HEK293 (cell line): ENCODE measurements at regions not wholly inside any gene's neighbourhood (a gene's known extent, or its start where the extent isn't known, plus 50 kb on each side); places are given as distances from the start of the nearest gene placed in this dataset.

ENCODE experiments used
- CTCF ChIA-PET: fragments of 350-600 bp; formaldehyde crosslinking; extraction: SDS; loops from one replicate; lab custom pipeline; 2021; ENCODE audit warnings: antibody characterized with exemption; lab: Yijun Ruan, JAX
- POLR2A ChIA-PET: fragments of 300-600 bp; formaldehyde crosslinking; extraction: SDS; loops from one replicate; lab custom pipeline; 2020; ENCODE audit warnings: antibody characterized with exemption, inconsistent platforms; lab: Yijun Ruan, JAX
- H3K27ac ChIP-seq: fragments of 200-500 bp; sonication (Bioruptor generic); 2 replicates; pipeline ENCODE4 v1.5.1; 2014; ENCODE audit warnings: low read depth, low read length, control low read depth, inconsistent platforms; ENCODE audit errors: extremely low read depth
- H3K36me3 ChIP-seq, 2 experiments: fragments of 200-500 bp in 1 of 2; sonication (Bioruptor generic) in 1 of 2; 1 replicate in 1 of 2; 2 replicates in 1 of 2; pipeline ENCODE4 v1.5.1; 2014 to 2017; ENCODE audit warnings: inconsistent platforms in 2 of 2, low read length in 2 of 2; ENCODE audit not compliant: control insufficient read depth in 2 of 2, insufficient read depth in 1 of 2
- H3K4me1 ChIP-seq: fragments of 200-500 bp; sonication (Bioruptor generic); 2 replicates; pipeline ENCODE4 v1.5.1; 2014; ENCODE audit warnings: mild to moderate bottlenecking, low read length, inconsistent platforms; ENCODE audit not compliant: control insufficient read depth, insufficient read depth
- H3K4me3 ChIP-seq: 2 replicates; pipeline ENCODE4 v1.5.1; 2011; ENCODE audit warnings: low read depth, mild to moderate bottlenecking, control low read depth, low read length, moderate library complexity
- H3K9me3 ChIP-seq: fragments of 200-500 bp; sonication (Bioruptor generic); 2 replicates; pipeline ENCODE4 v1.5.1; 2014; ENCODE audit warnings: low read depth, low read length, inconsistent platforms; ENCODE audit not compliant: control insufficient read depth, insufficient read depth
- GLI2 ChIP-seq: fragments of 450-650 bp; formaldehyde crosslinking; IDR thresholded peaks from 2 replicates; pipeline ENCODE4; 2017; ENCODE audit warnings: missing biosample characterization, missing genetic modification characterization, low read depth, borderline replicate concordance
- GLIS2 ChIP-seq: fragments of 450-650 bp; formaldehyde crosslinking; IDR thresholded peaks from 2 replicates; pipeline ENCODE4 v1.5.1; 2016; ENCODE audit warnings: missing biosample characterization, missing genetic modification characterization
- KLF17 ChIP-seq: fragments of 450-650 bp; formaldehyde crosslinking; IDR thresholded peaks from 2 replicates; pipeline ENCODE4 v1.5.1; 2016; ENCODE audit warnings: missing biosample characterization, missing genetic modification characterization
- ZIC2 ChIP-seq: fragments of 450-650 bp; formaldehyde crosslinking; IDR thresholded peaks from 2 replicates; pipeline ENCODE4 v1.5.1; 2016; ENCODE audit warnings: missing biosample characterization, missing genetic modification characterization
- ZNF266 ChIP-seq: fragments of 450-650 bp; formaldehyde crosslinking; IDR thresholded peaks from 2 replicates; pipeline ENCODE4 v1.5.1; 2016; ENCODE audit warnings: missing biosample characterization, missing genetic modification characterization, low read depth
- ZNF416 ChIP-seq: fragments of 450-650 bp; formaldehyde crosslinking; IDR thresholded peaks from 2 replicates; pipeline ENCODE4 v1.5.1; 2016; ENCODE audit warnings: missing biosample characterization, missing genetic modification characterization
- ZNF48 ChIP-seq: fragments of 450-650 bp; formaldehyde crosslinking; IDR thresholded peaks from 2 replicates; pipeline ENCODE4 v1.5.1; 2016; ENCODE audit warnings: missing biosample characterization, missing genetic modification characterization
- ZNF488 ChIP-seq: fragments of 450-650 bp; formaldehyde crosslinking; IDR thresholded peaks from 2 replicates; pipeline ENCODE4 v1.5.1; 2016; ENCODE audit warnings: missing biosample characterization, missing genetic modification characterization
- ZNF513 ChIP-seq: fragments of 450-650 bp; IDR thresholded peaks from 2 replicates; pipeline ENCODE4 v1.5.1; 2018; ENCODE audit warnings: missing biosample characterization, missing genetic modification characterization
- ZNF585B ChIP-seq: fragments of 450-650 bp; formaldehyde crosslinking; IDR thresholded peaks from 2 replicates; pipeline ENCODE4 v1.5.1; 2016; ENCODE audit warnings: missing biosample characterization, missing genetic modification characterization
- ZNF600 ChIP-seq: fragments of 450-650 bp; formaldehyde crosslinking; IDR thresholded peaks from 2 replicates; pipeline ENCODE4 v1.5.1; 2016; ENCODE audit warnings: missing biosample characterization, missing genetic modification characterization
- TF ChIP-seq, protein P1 (sequence below): fragments of 450-650 bp; formaldehyde crosslinking; IDR thresholded peaks from 2 replicates; pipeline ENCODE4 v1.5.1; 2016; ENCODE audit warnings: missing biosample characterization, missing genetic modification characterization
- TF ChIP-seq, protein P2 (sequence below): fragments of 450-650 bp; IDR thresholded peaks from 2 replicates; pipeline ENCODE4 v1.5.1; 2018; ENCODE audit warnings: missing biosample characterization, mild to moderate bottlenecking, missing genetic modification characterization
- TF ChIP-seq, protein P3 (sequence below): fragments of 450-650 bp; formaldehyde crosslinking; IDR thresholded peaks from 2 replicates; pipeline ENCODE4 v1.5.1; 2016; ENCODE audit warnings: missing biosample characterization, missing genetic modification characterization

- ChIA-PET CTCF (no interaction called here), POLR2A (no interaction called here)
- Histone ChIP-seq H3K4me1 (no peaks in the 10 kb centered on the region), H3K4me3 (no peak overlapping the region), H3K27ac (no peak overlapping the region), H3K9me3 (no peaks in the 10 kb centered on the region), H3K36me3 (no peaks in the 10 kb centered on the region)
- TF ChIP-seq ZNF585B (tag by site-specific recombination) = no peak
Measured at GRCh38 chr12:58356794-58357193, 415.4 kb downstream of the ATP23 start.

DNA sequence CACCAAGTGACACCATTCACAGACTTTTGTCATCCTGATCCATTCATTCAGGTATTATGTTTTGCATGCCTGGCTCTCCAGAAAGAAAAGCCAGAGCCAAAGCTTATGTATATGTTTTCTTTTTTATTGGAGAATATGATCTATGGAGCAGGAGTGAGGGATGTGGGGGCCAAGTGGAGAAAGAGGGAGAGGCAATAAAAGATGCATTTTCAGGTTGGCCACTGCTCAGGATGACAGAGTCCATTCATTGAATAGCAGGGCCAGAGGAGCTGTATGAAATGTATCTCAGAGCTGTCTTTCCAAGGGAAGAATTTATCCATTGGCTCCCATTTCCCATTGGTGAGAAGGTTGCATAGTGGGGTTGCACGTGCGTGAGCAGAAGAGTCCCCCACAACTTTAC is 416.1 kb downstream of the ATP23 start:
- Histone ChIP-seq H3K9me3 (no peaks in the 10 kb centered on the region), H3K27ac (no peak overlapping the region), H3K4me1 (no peaks in the 10 kb centered on the region), H3K36me3 (no peaks in the 10 kb centered on the region)
- POLR2A ChIA-PET = no interaction called here
- CTCF ChIA-PET = interaction anchor here (0.7 to 1.4 kb wide), 2 partner anchors 9 to 14 kb away, joined by 4 to 5 read pairs; no protein-coding TSS in a partner anchor
- TF ChIP-seq, protein P1, sequence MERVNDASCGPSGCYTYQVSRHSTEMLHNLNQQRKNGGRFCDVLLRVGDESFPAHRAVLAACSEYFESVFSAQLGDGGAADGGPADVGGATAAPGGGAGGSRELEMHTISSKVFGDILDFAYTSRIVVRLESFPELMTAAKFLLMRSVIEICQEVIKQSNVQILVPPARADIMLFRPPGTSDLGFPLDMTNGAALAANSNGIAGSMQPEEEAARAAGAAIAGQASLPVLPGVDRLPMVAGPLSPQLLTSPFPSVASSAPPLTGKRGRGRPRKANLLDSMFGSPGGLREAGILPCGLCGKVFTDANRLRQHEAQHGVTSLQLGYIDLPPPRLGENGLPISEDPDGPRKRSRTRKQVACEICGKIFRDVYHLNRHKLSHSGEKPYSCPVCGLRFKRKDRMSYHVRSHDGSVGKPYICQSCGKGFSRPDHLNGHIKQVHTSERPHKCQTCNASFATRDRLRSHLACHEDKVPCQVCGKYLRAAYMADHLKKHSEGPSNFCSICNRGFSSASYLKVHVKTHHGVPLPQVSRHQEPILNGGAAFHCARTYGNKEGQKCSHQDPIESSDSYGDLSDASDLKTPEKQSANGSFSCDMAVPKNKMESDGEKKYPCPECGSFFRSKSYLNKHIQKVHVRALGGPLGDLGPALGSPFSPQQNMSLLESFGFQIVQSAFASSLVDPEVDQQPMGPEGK (tag by site-specific recombination) = no peak
- no peak for TF ChIP-seq ZNF488
- TF ChIP-seq KLF17 (tag by site-specific recombination) = no peak
- TF ChIP-seq, all 188 proteins: peak for 0
- H3K4me3 ChIP-seq = no peak overlapping the region

DNA sequence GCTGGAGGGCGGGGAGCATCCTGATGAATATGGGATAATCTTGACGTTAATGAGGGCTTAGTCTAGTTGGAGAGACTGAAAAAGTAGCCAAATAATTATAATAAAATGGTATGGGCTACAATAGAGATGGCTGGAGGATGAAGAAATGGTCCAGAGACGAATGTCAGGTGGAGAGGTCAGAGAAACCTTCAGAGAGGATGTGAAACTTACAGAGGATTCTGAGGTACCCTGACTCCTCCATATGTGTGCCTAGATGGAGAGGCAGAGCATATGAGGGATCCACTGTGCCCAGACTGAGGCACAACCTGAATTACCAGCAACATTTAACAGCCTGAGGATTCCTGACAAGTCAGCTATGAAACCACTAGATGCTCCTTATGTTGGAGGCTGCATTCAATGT is 417.0 kb downstream of the ATP23 start:
- POLR2A ChIA-PET = no interaction called here
- Histone ChIP-seq H3K4me1 (no peaks in the 10 kb centered on the region), H3K9me3 (no peaks in the 10 kb centered on the region), H3K27ac (no peak overlapping the region), H3K4me3 (no peak overlapping the region), H3K36me3 (no peaks in the 10 kb centered on the region)
- no peak for TF ChIP-seq ZNF48
- no peak for TF ChIP-seq GLI2 (tag by site-specific recombination)
- no peak for TF ChIP-seq ZNF266 (tag by site-specific recombination)
- no peak for TF ChIP-seq ZNF416 (tag by site-specific recombination)
- TF ChIP-seq, protein P2, sequence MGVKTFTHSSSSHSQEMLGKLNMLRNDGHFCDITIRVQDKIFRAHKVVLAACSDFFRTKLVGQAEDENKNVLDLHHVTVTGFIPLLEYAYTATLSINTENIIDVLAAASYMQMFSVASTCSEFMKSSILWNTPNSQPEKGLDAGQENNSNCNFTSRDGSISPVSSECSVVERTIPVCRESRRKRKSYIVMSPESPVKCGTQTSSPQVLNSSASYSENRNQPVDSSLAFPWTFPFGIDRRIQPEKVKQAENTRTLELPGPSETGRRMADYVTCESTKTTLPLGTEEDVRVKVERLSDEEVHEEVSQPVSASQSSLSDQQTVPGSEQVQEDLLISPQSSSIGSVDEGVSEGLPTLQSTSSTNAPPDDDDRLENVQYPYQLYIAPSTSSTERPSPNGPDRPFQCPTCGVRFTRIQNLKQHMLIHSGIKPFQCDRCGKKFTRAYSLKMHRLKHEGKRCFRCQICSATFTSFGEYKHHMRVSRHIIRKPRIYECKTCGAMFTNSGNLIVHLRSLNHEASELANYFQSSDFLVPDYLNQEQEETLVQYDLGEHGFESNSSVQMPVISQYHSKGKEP = no peak
- TF ChIP-seq, protein P3, sequence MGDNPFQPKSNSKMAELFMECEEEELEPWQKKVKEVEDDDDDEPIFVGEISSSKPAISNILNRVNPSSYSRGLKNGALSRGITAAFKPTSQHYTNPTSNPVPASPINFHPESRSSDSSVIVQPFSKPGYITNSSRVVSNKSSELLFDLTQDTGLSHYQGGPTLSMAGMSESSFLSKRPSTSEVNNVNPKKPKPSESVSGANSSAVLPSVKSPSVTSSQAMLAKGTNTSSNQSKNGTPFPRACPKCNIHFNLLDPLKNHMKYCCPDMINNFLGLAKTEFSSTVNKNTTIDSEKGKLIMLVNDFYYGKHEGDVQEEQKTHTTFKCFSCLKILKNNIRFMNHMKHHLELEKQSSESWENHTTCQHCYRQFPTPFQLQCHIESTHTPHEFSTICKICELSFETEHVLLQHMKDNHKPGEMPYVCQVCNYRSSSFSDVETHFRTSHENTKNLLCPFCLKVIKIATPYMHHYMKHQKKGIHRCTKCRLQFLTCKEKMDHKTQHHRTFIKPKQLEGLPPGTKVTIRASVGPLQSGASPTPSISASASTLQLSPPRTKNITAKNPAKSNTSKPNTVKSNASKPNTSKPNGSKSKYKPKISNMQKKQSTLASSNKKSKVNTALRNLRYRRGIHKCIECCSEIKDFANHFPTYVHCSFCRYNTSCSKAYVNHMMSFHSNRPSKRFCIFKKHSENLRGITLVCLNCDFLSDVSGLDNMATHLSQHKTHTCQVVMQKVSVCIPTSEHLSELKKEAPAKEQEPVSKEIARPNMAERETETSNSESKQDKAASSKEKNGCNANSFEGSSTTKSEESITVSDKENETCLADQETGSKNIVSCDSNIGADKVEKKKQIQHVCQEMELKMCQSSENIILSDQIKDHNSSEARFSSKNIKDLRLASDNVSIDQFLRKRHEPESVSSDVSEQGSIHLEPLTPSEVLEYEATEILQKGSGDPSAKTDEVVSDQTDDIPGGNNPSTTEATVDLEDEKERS = no peak
- no peak for TF ChIP-seq ZNF600 (tag by site-specific recombination)
- no peak for TF ChIP-seq ZIC2 (tag by site-specific recombination)
- TF ChIP-seq ZNF513 (tag by site-specific recombination) = no peak
- no peak for TF ChIP-seq GLIS2 (tag by site-specific recombination)
- CTCF ChIA-PET = interaction anchor here (0.7 to 1.4 kb wide), 2 partner anchors 10 to 14 kb away, joined by 4 to 5 read pairs; no protein-coding TSS in a partner anchor
